CD14-positive monocyte (primary cell): ENCODE measurements at regions not wholly inside any gene's neighbourhood (a gene's known extent, or its start where the extent isn't known, plus 50 kb on each side); places are given as distances from the start of the nearest gene placed in this dataset.

Experiments used
- DNase-seq, 3 donors: peaks; one replicate each; pipeline ENCODE4 v3.0.0-alpha.2; 2011 to 2022
- H2AFZ ChIP-seq: 2 replicates; pipeline ENCODE4 v1.6.0; 2012; ENCODE audit warnings: mild to moderate bottlenecking, low read depth, low read length, inconsistent platforms; ENCODE audit not compliant: insufficient read depth, poor library complexity, severe bottlenecking
- H3K27ac ChIP-seq, 2 donors: 1 replicate in 1 of 2; 2 replicates in 1 of 2; pipeline ENCODE4 v1.5.1; 2012 to 2013; ENCODE audit warnings: low read length in 2 of 2, control low read depth in 1 of 2, inconsistent platforms in 1 of 2, low read depth in 1 of 2, mild to moderate bottlenecking in 1 of 2
- H3K27me3 ChIP-seq, 2 donors: one replicate each; pipeline versions ENCODE4 v1.6.0 to v1.6.1; 2011 to 2013; ENCODE audit warnings: low read length in 2 of 2; ENCODE audit not compliant: control insufficient read depth in 2 of 2, insufficient read depth in 2 of 2
- H3K36me3 ChIP-seq, 2 donors: replicated peaks in 1 of 2; 1 replicate in 1 of 2; 2 replicates in 1 of 2; pipeline versions ENCODE4 v1.5.1 to v1.6.1; 2012 to 2013; ENCODE audit warnings: low read length in 2 of 2, control low read depth in 1 of 2, inconsistent platforms in 1 of 2, mild to moderate bottlenecking in 1 of 2; ENCODE audit not compliant: insufficient read depth in 2 of 2, control insufficient read depth in 1 of 2
- H3K4me1 ChIP-seq, 2 donors: 1 replicate in 1 of 2; 2 replicates in 1 of 2; pipeline versions ENCODE4 v1.5.1 to v1.6.1; 2012 to 2013; ENCODE audit warnings: low read length in 2 of 2, control low read depth in 1 of 2, inconsistent platforms in 1 of 2, mild to moderate bottlenecking in 1 of 2, moderate library complexity in 1 of 2; ENCODE audit not compliant: insufficient read depth in 2 of 2, control insufficient read depth in 1 of 2
- H3K4me2 ChIP-seq: replicated peaks from 2 replicates; pipeline ENCODE3; 2012; ENCODE audit warnings: low read length, moderate library complexity, mild to moderate bottlenecking; ENCODE audit not compliant: poor library complexity, severe bottlenecking; ENCODE audit errors: extremely low read depth
- H3K4me3 ChIP-seq, 3 experiments: fragments of 200-600 bp in 1 of 3; sonication (generic) in 1 of 3; replicated peaks in 1 of 3; 1 replicate in 2 of 3; 2 replicates in 1 of 3; pipeline ENCODE4 v1.5.1; 2011 to 2013; ENCODE audit warnings: low read length in 3 of 3, mild to moderate bottlenecking in 3 of 3, control low read depth in 2 of 3, low read depth in 2 of 3, inconsistent platforms in 1 of 3, moderate library complexity in 1 of 3
- H3K79me2 ChIP-seq: 2 replicates; pipeline ENCODE4 v1.6.0; 2012; ENCODE audit warnings: mild to moderate bottlenecking, control low read depth, inconsistent platforms, low read length, moderate library complexity; ENCODE audit not compliant: insufficient read depth
- H3K9ac ChIP-seq: 2 replicates; pipeline ENCODE4 v1.6.0; 2017; ENCODE audit warnings: low read length, mild to moderate bottlenecking; ENCODE audit not compliant: insufficient read depth, poor library complexity, severe bottlenecking
- H3K9me3 ChIP-seq, 2 donors: replicated peaks in 1 of 2; 1 replicate in 1 of 2; 2 replicates in 1 of 2; pipeline versions ENCODE4 v1.5.1 to v1.6.1; 2012 to 2013; ENCODE audit warnings: low read length in 2 of 2, control low read depth in 1 of 2; ENCODE audit not compliant: control insufficient read depth in 1 of 2, insufficient read depth in 1 of 2
- H4K20me1 ChIP-seq: 2 replicates; pipeline ENCODE4 v1.6.0; 2012; ENCODE audit warnings: mild to moderate bottlenecking, low read length, control low read depth, moderate library complexity; ENCODE audit not compliant: insufficient read depth
- H3K27ac Mint-ChIP-seq, 7 donors: one replicate each; pipeline ENCODE4 v1.8.0; 2020; ENCODE audit warnings: mild to moderate bottlenecking in 7 of 7, mixed read lengths in 7 of 7, moderate library complexity in 6 of 7, inconsistent platforms in 2 of 7
- H3K27me3 Mint-ChIP-seq, 3 donors: one replicate each; pipeline ENCODE4 v1.8.0; 2021 to 2022; ENCODE audit warnings: low read depth in 3 of 3, mild to moderate bottlenecking in 3 of 3, mixed read lengths in 3 of 3, moderate library complexity in 3 of 3, inconsistent platforms in 1 of 3
- H3K36me3 Mint-ChIP-seq, 2 donors: one replicate each; pipeline ENCODE4 v1.8.0; 2020; ENCODE audit warnings: mixed read lengths in 2 of 2, inconsistent platforms in 1 of 2, mild to moderate bottlenecking in 1 of 2
- H3K4me1 Mint-ChIP-seq: one replicate; pipeline ENCODE4 v1.8.0; 2020; ENCODE audit warnings: mild to moderate bottlenecking, mixed read lengths
- H3K4me3 Mint-ChIP-seq, 2 donors: one replicate each; pipeline ENCODE4 v1.8.0; 2020; ENCODE audit warnings: mild to moderate bottlenecking in 2 of 2, mixed read lengths in 2 of 2, moderate library complexity in 1 of 2
- H3K9me3 Mint-ChIP-seq, 7 donors: one replicate each; pipeline ENCODE4 v1.8.0; 2020 to 2022; ENCODE audit warnings: mixed read lengths in 7 of 7, mild to moderate bottlenecking in 6 of 7, moderate library complexity in 6 of 7, inconsistent platforms in 2 of 7
- WGBS: methylation state at CpG from one replicate; pipeline ENCODE4 v1.1.5; 2013; ENCODE audit warnings: missing lambda C conversion rate; ENCODE audit not compliant: insufficient coverage; 5-methylcytosine and 5-hydroxymethylcytosine counted together
- intact Hi-C, 2 donors: fragments of 100-400 bp; cut with micrococcal nuclease; formaldehyde crosslinking; loops; one replicate each; pipeline versions ENCODE4 v1.15.0 to v1.15.1; 2023
- TF ChIP-seq, protein P1 (sequence below): fragments of 200-600 bp; IDR thresholded peaks from one replicate; pipeline ENCODE4 v1.8.0; 2022; ENCODE audit warnings: antibody characterized with exemption, mild to moderate bottlenecking

GRCh38 chr9:21549890-21550289 lies 67.8 kb upstream of the IFNE start:
- H3K79me2 ChIP-seq, result no peaks in the 10 kb centered on the region
- TF ChIP-seq, protein P1, sequence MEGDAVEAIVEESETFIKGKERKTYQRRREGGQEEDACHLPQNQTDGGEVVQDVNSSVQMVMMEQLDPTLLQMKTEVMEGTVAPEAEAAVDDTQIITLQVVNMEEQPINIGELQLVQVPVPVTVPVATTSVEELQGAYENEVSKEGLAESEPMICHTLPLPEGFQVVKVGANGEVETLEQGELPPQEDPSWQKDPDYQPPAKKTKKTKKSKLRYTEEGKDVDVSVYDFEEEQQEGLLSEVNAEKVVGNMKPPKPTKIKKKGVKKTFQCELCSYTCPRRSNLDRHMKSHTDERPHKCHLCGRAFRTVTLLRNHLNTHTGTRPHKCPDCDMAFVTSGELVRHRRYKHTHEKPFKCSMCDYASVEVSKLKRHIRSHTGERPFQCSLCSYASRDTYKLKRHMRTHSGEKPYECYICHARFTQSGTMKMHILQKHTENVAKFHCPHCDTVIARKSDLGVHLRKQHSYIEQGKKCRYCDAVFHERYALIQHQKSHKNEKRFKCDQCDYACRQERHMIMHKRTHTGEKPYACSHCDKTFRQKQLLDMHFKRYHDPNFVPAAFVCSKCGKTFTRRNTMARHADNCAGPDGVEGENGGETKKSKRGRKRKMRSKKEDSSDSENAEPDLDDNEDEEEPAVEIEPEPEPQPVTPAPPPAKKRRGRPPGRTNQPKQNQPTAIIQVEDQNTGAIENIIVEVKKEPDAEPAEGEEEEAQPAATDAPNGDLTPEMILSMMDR, result no peak
- no peaks in the 10 kb centered on the region for H3K9me3 ChIP-seq
- no peaks in the 10 kb centered on the region for H4K20me1 ChIP-seq
- Mint-ChIP-seq H3K27ac (no peak overlapping the region), H3K36me3 (no peaks in the 10 kb centered on the region), H3K4me3 (no peak overlapping the region), H3K9me3 (peaks cover 0 to 1% (median 0%) of the 10 kb centered on the region in 7 donors), H3K27me3 (peaks cover 3 to 10% (median 5%) of the 10 kb centered on the region in 3 donors), H3K4me1 (no peaks in the 10 kb centered on the region)
- no peak overlapping the region for H3K4me2 ChIP-seq
- DNase-seq, result no peak
- no peak overlapping the region for H2AFZ ChIP-seq
- no peak overlapping the region for H3K4me3 ChIP-seq
- intact Hi-C loops, result no loop called here
- no peaks in the 10 kb centered on the region for H3K4me1 ChIP-seq
- no CpG with 5 or more reads among the region's 4 CpGs for WGBS
- H3K9ac ChIP-seq, result no peak overlapping the region
- H3K27ac ChIP-seq, result no peak overlapping the region
- peaks cover 19 to 21% of the 10 kb centered on the region in 2 donors for H3K27me3 ChIP-seq
- no peaks in the 10 kb centered on the region for H3K36me3 ChIP-seq

GRCh38 chr9:21550392-21550791 lies 68.3 kb upstream of the IFNE start:
- H3K36me3 Mint-ChIP-seq, result no peaks in the 10 kb centered on the region
- no peaks in the 10 kb centered on the region for H3K4me1 ChIP-seq
- no peak overlapping the region for H3K4me3 ChIP-seq
- H3K27ac ChIP-seq, result no peak overlapping the region
- no peaks in the 10 kb centered on the region for H3K4me1 Mint-ChIP-seq
- no peak overlapping the region for H3K9ac ChIP-seq
- H3K9me3 ChIP-seq, result no peaks in the 10 kb centered on the region
- H3K4me3 Mint-ChIP-seq, result no peak overlapping the region
- peaks cover 23 to 26% of the 10 kb centered on the region in 2 donors for H3K27me3 ChIP-seq
- no peaks in the 10 kb centered on the region for H3K79me2 ChIP-seq
- TF ChIP-seq, protein P1, result no peak
- no peak overlapping the region for H3K4me2 ChIP-seq
- no peaks in the 10 kb centered on the region for H3K36me3 ChIP-seq
- no peak for DNase-seq
- peaks cover 3 to 12% (median 8%) of the 10 kb centered on the region in 3 donors for H3K27me3 Mint-ChIP-seq
- H4K20me1 ChIP-seq, result no peaks in the 10 kb centered on the region
- H2AFZ ChIP-seq, result no peak overlapping the region
- 100% methylated on average over 1 of the region's 2 CpGs for WGBS
- H3K27ac Mint-ChIP-seq, result no peak overlapping the region
- H3K9me3 Mint-ChIP-seq, result peaks cover 0 to 1% (median 0%) of the 10 kb centered on the region in 7 donors
- intact Hi-C loops, result no loop called here
